ENCODE measurements at regions not wholly inside any gene's neighbourhood (a gene's known extent, or its start where the extent isn't known, plus 50 kb on each side); places are given as distances from the start of the nearest gene placed in this dataset.

- H3K4me3 ChIP-seq (ENCODE audit: extremely low read depth, insufficient read depth, low read length, poor library complexity, severe bottlenecking), result no peak overlapping the region
- no peaks in the 10 kb centered on the region for H3K9me3 ChIP-seq (ENCODE audit: control insufficient read depth, low read length)
- no peak overlapping the region for H3K27ac ChIP-seq (ENCODE audit: low read depth, low read length, severe bottlenecking)
- H3K4me1 ChIP-seq (ENCODE audit: control insufficient read depth, insufficient read depth, low read length, poor library complexity, severe bottlenecking), result peaks cover 3% of the 10 kb centered on the region
- no peaks in the 10 kb centered on the region for H3K36me3 ChIP-seq (ENCODE audit: control insufficient read depth, insufficient read depth, low read length)
- 91 to 100% methylated on average over 1 of the region's 3 CpGs for WGBS, 2 experiments (ENCODE audit: insufficient coverage in 2 of 2)
Observed at GRCh38 chr9:74218385-74219063, 278.6 kb upstream of the RORB start.

GRCh38 chr9:74220327-74220726, 276.8 kb upstream of the RORB start:
- Histone ChIP-seq H3K4me1 (ENCODE audit: control insufficient read depth, insufficient read depth, low read length, poor library complexity, severe bottlenecking) (peaks cover 3% of the 10 kb centered on the region), H3K4me3 (ENCODE audit: extremely low read depth, insufficient read depth, low read length, poor library complexity, severe bottlenecking) (no peak overlapping the region), H3K9me3 (ENCODE audit: control insufficient read depth, low read length) (no peaks in the 10 kb centered on the region), H3K36me3 (ENCODE audit: control insufficient read depth, insufficient read depth, low read length) (no peaks in the 10 kb centered on the region), H3K27ac (ENCODE audit: low read depth, low read length, severe bottlenecking) (no peak overlapping the region)
- 60 to 67% methylated on average over 3 to 4 of the region's 5 CpGs for WGBS, 2 experiments (ENCODE audit: insufficient coverage in 2 of 2)

- Histone ChIP-seq H3K9me3 (ENCODE audit: control insufficient read depth, low read length) (no peaks in the 10 kb centered on the region), H3K36me3 (ENCODE audit: control insufficient read depth, insufficient read depth, low read length) (no peaks in the 10 kb centered on the region), H3K27ac (ENCODE audit: low read depth, low read length, severe bottlenecking) (no peak overlapping the region), H3K4me1 (ENCODE audit: control insufficient read depth, insufficient read depth, low read length, poor library complexity, severe bottlenecking) (no peaks in the 10 kb centered on the region), H3K4me3 (ENCODE audit: extremely low read depth, insufficient read depth, low read length, poor library complexity, severe bottlenecking) (no peak overlapping the region)
- WGBS, 2 experiments (ENCODE audit: insufficient coverage in 2 of 2), result 100% methylated on average over 1 of the region's 2 CpGs; no CpG with 5 or more reads in 1 of the 2 experiments
Observed at GRCh38 chr9:74236857-74237256, 260.3 kb upstream of the RORB start.

- Histone ChIP-seq H3K27ac (ENCODE audit: low read depth, low read length, severe bottlenecking) (no peak overlapping the region), H3K36me3 (ENCODE audit: control insufficient read depth, insufficient read depth, low read length) (no peaks in the 10 kb centered on the region), H3K4me1 (ENCODE audit: control insufficient read depth, insufficient read depth, low read length, poor library complexity, severe bottlenecking) (no peaks in the 10 kb centered on the region), H3K4me3 (ENCODE audit: extremely low read depth, insufficient read depth, low read length, poor library complexity, severe bottlenecking) (no peak overlapping the region), H3K9me3 (ENCODE audit: control insufficient read depth, low read length) (no peaks in the 10 kb centered on the region)
- 92% methylated on average over 2 of the region's 3 CpGs; no CpG with 5 or more reads in 1 of the 2 experiments for WGBS, 2 experiments (ENCODE audit: insufficient coverage in 2 of 2)
Observed at GRCh38 chr9:74245866-74246497, 251.2 kb upstream of the RORB start.

- WGBS, 2 experiments (ENCODE audit: insufficient coverage in 2 of 2), result 44 to 46% methylated on average over 2 of the region's 4 CpGs
- H3K36me3 ChIP-seq (ENCODE audit: control insufficient read depth, insufficient read depth, low read length), result no peaks in the 10 kb centered on the region
- H3K4me3 ChIP-seq (ENCODE audit: extremely low read depth, insufficient read depth, low read length, poor library complexity, severe bottlenecking), result no peak overlapping the region
- H3K4me1 ChIP-seq (ENCODE audit: control insufficient read depth, insufficient read depth, low read length, poor library complexity, severe bottlenecking), result no peaks in the 10 kb centered on the region
- H3K27ac ChIP-seq (ENCODE audit: low read depth, low read length, severe bottlenecking), result no peak overlapping the region
- H3K9me3 ChIP-seq (ENCODE audit: control insufficient read depth, low read length), result no peaks in the 10 kb centered on the region
Observed at GRCh38 chr9:74255489-74255984, 241.6 kb upstream of the RORB start.

- WGBS, 2 experiments (ENCODE audit: insufficient coverage in 2 of 2), result 91 to 93% methylated on average over 23 to 33 of the region's 41 CpGs
- H3K4me1 ChIP-seq (ENCODE audit: control insufficient read depth, insufficient read depth, low read length, poor library complexity, severe bottlenecking), result no peaks in the 10 kb centered on the region
- H3K9me3 ChIP-seq (ENCODE audit: control insufficient read depth, low read length), result no peaks in the 10 kb centered on the region
- no peaks in the 10 kb centered on the region for H3K36me3 ChIP-seq (ENCODE audit: control insufficient read depth, insufficient read depth, low read length)
- H3K4me3 ChIP-seq (ENCODE audit: extremely low read depth, insufficient read depth, low read length, poor library complexity, severe bottlenecking), result no peak overlapping the region
- H3K27ac ChIP-seq (ENCODE audit: low read depth, low read length, severe bottlenecking), result no peak overlapping the region
Observed at GRCh38 chr9:74275872-74276508, 221.1 kb upstream of the RORB start.

- Histone ChIP-seq H3K4me1 (ENCODE audit: control insufficient read depth, insufficient read depth, low read length, poor library complexity, severe bottlenecking) (no peaks in the 10 kb centered on the region), H3K4me3 (ENCODE audit: extremely low read depth, insufficient read depth, low read length, poor library complexity, severe bottlenecking) (no peak overlapping the region)
- 67 to 100% methylated on average over 2 of the region's 3 CpGs for WGBS, 2 experiments (ENCODE audit: insufficient coverage in 2 of 2)
Observed at GRCh38 chr9:74277532-74277931, 219.6 kb upstream of the RORB start.

GRCh38 chr9:74281674-74282073, 215.5 kb upstream of the RORB start:
- Histone ChIP-seq H3K27ac (ENCODE audit: low read depth, low read length, severe bottlenecking) (no peak overlapping the region), H3K9me3 (ENCODE audit: control insufficient read depth, low read length) (no peaks in the 10 kb centered on the region), H3K36me3 (ENCODE audit: control insufficient read depth, insufficient read depth, low read length) (no peaks in the 10 kb centered on the region), H3K4me3 (ENCODE audit: extremely low read depth, insufficient read depth, low read length, poor library complexity, severe bottlenecking) (no peak overlapping the region), H3K4me1 (ENCODE audit: control insufficient read depth, insufficient read depth, low read length, poor library complexity, severe bottlenecking) (no peaks in the 10 kb centered on the region)
- WGBS, 2 experiments (ENCODE audit: insufficient coverage in 2 of 2), result 50 to 100% methylated on average over 1 of the region's 1 CpG

More at GRCh38 chr9:74277532-74277931, 219.6 kb upstream of the RORB start:
- Histone ChIP-seq H3K9me3 (ENCODE audit: control insufficient read depth, low read length) (no peaks in the 10 kb centered on the region), H3K27ac (ENCODE audit: low read depth, low read length, severe bottlenecking) (no peak overlapping the region), H3K36me3 (ENCODE audit: control insufficient read depth, insufficient read depth, low read length) (no peaks in the 10 kb centered on the region)

- no peak overlapping the region for H3K4me3 ChIP-seq (ENCODE audit: extremely low read depth, insufficient read depth, low read length, poor library complexity, severe bottlenecking)
- 0% methylated on average over 1 of the region's 1 CpG for WGBS, 2 experiments (ENCODE audit: insufficient coverage in 2 of 2)
- H3K27ac ChIP-seq (ENCODE audit: low read depth, low read length, severe bottlenecking), result no peak overlapping the region
- no peaks in the 10 kb centered on the region for H3K36me3 ChIP-seq (ENCODE audit: control insufficient read depth, insufficient read depth, low read length)
- no peaks in the 10 kb centered on the region for H3K4me1 ChIP-seq (ENCODE audit: control insufficient read depth, insufficient read depth, low read length, poor library complexity, severe bottlenecking)
- no peaks in the 10 kb centered on the region for H3K9me3 ChIP-seq (ENCODE audit: control insufficient read depth, low read length)
Observed at GRCh38 chr9:74282526-74283253, 214.4 kb upstream of the RORB start.

GRCh38 chr9:74284581-74285450, 212.3 kb upstream of the RORB start:
- WGBS, 2 experiments (ENCODE audit: insufficient coverage in 2 of 2), result 90 to 94% methylated on average over 6 to 10 of the region's 11 CpGs
- H3K27ac ChIP-seq (ENCODE audit: low read depth, low read length, severe bottlenecking), result peak overlapping the region; percentile 4
- H3K4me1 ChIP-seq (ENCODE audit: control insufficient read depth, insufficient read depth, low read length, poor library complexity, severe bottlenecking), result no peaks in the 10 kb centered on the region
- H3K36me3 ChIP-seq (ENCODE audit: control insufficient read depth, insufficient read depth, low read length), result no peaks in the 10 kb centered on the region
- H3K9me3 ChIP-seq (ENCODE audit: control insufficient read depth, low read length), result no peaks in the 10 kb centered on the region
- H3K4me3 ChIP-seq (ENCODE audit: extremely low read depth, insufficient read depth, low read length, poor library complexity, severe bottlenecking), result no peak overlapping the region
